ENCODE measurements at regions not wholly inside any gene's neighbourhood (a gene's known extent, or its start where the extent isn't known, plus 50 kb on each side); places are given as distances from the start of the nearest gene placed in this dataset.
A peak's percentile ranks its signal among the peaks of the same experiment; 100 is the strongest.
"Not testable (repeated sequence)": the region's sequence is repeated elsewhere in the genome, so short reads cannot be mapped to it uniquely, and the experiment has no call there.

DNA sequence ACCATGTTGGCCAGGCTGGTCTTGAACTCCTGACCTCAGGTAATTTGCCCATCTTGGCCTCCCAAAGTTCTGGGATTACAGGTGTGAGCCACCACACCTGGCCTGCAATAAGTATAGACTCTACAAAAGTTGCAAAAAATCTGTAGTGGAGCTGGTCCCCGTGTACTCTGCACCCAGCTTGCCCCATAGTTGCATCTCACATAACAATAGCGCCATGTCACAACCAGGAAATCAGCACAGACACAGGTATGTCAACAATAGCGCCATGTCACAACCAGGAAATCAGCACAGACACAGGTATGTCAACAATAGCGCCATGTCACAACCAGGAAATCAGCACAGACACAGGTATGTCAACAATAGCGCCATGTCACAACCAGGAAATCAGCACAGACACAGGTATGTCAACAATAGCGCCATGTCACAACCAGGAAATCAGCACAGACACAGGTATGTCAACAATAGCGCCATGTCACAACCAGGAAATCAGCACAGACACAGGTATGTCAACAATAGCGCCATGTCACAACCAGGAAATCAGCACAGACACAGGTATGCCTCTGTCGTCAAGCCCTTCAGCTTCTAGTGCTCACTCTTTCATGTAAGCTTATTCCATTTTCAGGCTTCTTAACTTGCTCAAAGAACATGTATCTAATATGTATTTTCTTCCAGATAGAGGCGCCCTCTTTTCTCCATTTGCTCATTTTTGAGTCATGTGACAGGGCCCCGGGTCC, 116.3 kb downstream of the ZNF664 start (continued):
- TF ChIP-seq SAP130 (CRISPR knock-in tag; IDR thresholded peaks at IDR 0.05; ENCODE audit: low read depth) (peak; percentile 43; the same call in 1 of the 2 replicates), SOX6 (CRISPR knock-in tag; IDR thresholded peaks at IDR 0.05) (peak; percentile 95), FOXP1 (CRISPR knock-in tag; IDR thresholded peaks at IDR 0.05) (0 out of 2 replicates have a peak, but pooled peaks have one; percentile 32), TRIM24 (CRISPR knock-in tag; IDR thresholded peaks at IDR 0.05) (peak; percentile 73), ELF3 (CRISPR knock-in tag; IDR thresholded peaks at IDR 0.05) (peak; percentile 96), ETV5 (CRISPR knock-in tag; IDR thresholded peaks at IDR 0.05; ENCODE audit: borderline replicate concordance) (peak; percentile 14; the same call in 1 of the 2 replicates), FOSL2 (CRISPR knock-in tag; IDR thresholded peaks at IDR 0.05) (0 out of 2 replicates have a peak, but pooled peaks have one; percentile 24), SOX13 (IDR thresholded peaks at IDR 0.05) (peak; percentile 44; the same call in 1 of the 2 replicates), SOX13 (CRISPR knock-in tag; conservative IDR thresholded peaks at IDR 0.05 in 1 of 2, IDR thresholded peaks at IDR 0.05 in 1 of 2) (peak in 1 of 2 experiments; percentile 82; a peak in 2 of 4 replicates), FOXK1 (CRISPR knock-in tag; IDR thresholded peaks at IDR 0.05; ENCODE audit: borderline replicate concordance, low read depth) (peak; percentile 31; the same call in 1 of the 2 replicates), ZNF460 (CRISPR knock-in tag; IDR thresholded peaks at IDR 0.05; ENCODE audit: borderline replicate concordance) (peak; percentile 73), CREB1 (CRISPR knock-in tag; IDR thresholded peaks at IDR 0.05) (0 out of 2 replicates have a peak, but pooled peaks have one; percentile 45), MED1 (CRISPR knock-in tag; IDR thresholded peaks at IDR 0.05) (0 out of 2 replicates have a peak, but pooled peaks have one; percentile 24), GABPB1 (CRISPR knock-in tag; IDR thresholded peaks at IDR 0.05) (peak; percentile 22; the same call in 1 of the 2 replicates), GATAD2A (CRISPR knock-in tag; IDR thresholded peaks at IDR 0.05) (peak; percentile 27; the same call in 1 of the 2 replicates), BCL6 (CRISPR knock-in tag; IDR thresholded peaks at IDR 0.05) (peak; percentile 27; the same call in 1 of the 2 replicates), CEBPB (IDR thresholded peaks at IDR 0.05; ENCODE audit: borderline replicate concordance, low read depth, low read length) (peak; percentile 10; the same call in 1 of the 2 replicates), KAT8 (CRISPR knock-in tag; IDR thresholded peaks at IDR 0.05) (peak; percentile 40; the same call in 1 of the 2 replicates), HMG20A (CRISPR knock-in tag; IDR thresholded peaks at IDR 0.05; ENCODE audit: borderline replicate concordance) (peak; percentile 38; the same call in 1 of the 2 replicates), ELF1 (CRISPR knock-in tag; IDR thresholded peaks at IDR 0.05) (peak; percentile 55; the same call in 1 of the 2 replicates)
- TF ChIP-seq SOX6, FOXP1, CREB1 (IDR thresholded peaks at IDR 0.05): not testable (repeated sequence)
- TF ChIP-seq, protein P1, sequence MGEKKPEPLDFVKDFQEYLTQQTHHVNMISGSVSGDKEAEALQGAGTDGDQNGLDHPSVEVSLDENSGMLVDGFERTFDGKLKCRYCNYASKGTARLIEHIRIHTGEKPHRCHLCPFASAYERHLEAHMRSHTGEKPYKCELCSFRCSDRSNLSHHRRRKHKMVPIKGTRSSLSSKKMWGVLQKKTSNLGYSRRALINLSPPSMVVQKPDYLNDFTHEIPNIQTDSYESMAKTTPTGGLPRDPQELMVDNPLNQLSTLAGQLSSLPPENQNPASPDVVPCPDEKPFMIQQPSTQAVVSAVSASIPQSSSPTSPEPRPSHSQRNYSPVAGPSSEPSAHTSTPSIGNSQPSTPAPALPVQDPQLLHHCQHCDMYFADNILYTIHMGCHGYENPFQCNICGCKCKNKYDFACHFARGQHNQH (CRISPR knock-in tag; IDR thresholded peaks at IDR 0.05), result 0 out of 2 replicates have a peak, but pooled peaks have one; percentile 45
- TF ChIP-seq, protein P2, sequence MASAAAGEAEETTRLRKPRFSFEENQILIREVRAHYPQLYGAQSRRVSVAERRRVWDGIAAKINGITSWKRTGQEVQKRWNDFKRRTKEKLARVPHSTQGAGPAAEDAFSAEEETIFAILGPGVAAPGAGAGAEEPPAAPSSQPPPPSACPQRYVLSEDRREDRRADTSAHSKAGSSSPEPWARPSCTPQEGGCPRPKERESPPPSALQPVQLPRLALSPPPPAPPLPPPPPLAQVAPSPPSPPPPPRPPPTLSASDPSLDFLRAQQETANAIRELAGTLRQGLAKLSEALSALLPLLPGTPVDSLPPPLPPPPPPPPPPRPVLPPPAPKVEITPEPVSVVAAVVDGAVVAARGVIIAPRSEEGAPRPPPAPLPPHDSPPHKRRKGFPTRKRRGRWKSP (CRISPR knock-in tag; IDR thresholded peaks at IDR 0.05), result peak; percentile 26; the same call in 1 of the 2 replicates
- TF ChIP-seq, protein P3, sequence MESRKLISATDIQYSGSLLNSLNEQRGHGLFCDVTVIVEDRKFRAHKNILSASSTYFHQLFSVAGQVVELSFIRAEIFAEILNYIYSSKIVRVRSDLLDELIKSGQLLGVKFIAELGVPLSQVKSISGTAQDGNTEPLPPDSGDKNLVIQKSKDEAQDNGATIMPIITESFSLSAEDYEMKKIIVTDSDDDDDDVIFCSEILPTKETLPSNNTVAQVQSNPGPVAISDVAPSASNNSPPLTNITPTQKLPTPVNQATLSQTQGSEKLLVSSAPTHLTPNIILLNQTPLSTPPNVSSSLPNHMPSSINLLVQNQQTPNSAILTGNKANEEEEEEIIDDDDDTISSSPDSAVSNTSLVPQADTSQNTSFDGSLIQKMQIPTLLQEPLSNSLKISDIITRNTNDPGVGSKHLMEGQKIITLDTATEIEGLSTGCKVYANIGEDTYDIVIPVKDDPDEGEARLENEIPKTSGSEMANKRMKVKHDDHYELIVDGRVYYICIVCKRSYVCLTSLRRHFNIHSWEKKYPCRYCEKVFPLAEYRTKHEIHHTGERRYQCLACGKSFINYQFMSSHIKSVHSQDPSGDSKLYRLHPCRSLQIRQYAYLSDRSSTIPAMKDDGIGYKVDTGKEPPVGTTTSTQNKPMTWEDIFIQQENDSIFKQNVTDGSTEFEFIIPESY (CRISPR knock-in tag; IDR thresholded peaks at IDR 0.05), result peak; percentile 83; the same call in 1 of the 2 replicates
